K562 (cell line): ENCODE measurements at regions not wholly inside any gene's neighbourhood (a gene's known extent, or its start where the extent isn't known, plus 50 kb on each side); places are given as distances from the start of the nearest gene placed in this dataset.

Source experiments
- CTCF ChIP-seq, 3 experiments: IDR thresholded peaks in 2 of 3; conservative IDR thresholded peaks in 1 of 3; 2 replicates each; pipeline ENCODE4 v1.5.1; 2011 to 2012; ENCODE audit warnings: low read length in 3 of 3, mild to moderate bottlenecking in 3 of 3, control low read depth in 2 of 3, improper control_type of control experiment in 1 of 3, inconsistent platforms in 1 of 3, low read depth in 1 of 3, mixed read lengths in 1 of 3, moderate library complexity in 1 of 3; ENCODE audit not compliant: insufficient read depth in 2 of 3
- MEF2A ChIP-seq: IDR thresholded peaks from 2 replicates; pipeline ENCODE4 v1.6.1; 2011; ENCODE audit warnings: low read depth, mild to moderate bottlenecking, low read length, moderate library complexity; ENCODE audit not compliant: control insufficient read depth
- RNF2 ChIP-seq: sonication (generic); IDR thresholded peaks from 2 replicates; pipeline ENCODE4 v1.6.1; 2016
- SMC3 ChIP-seq: conservative IDR thresholded peaks from 2 replicates; pipeline ENCODE4 v1.6.1; 2011; ENCODE audit warnings: low read depth, low read length, improper control_type of control experiment; ENCODE audit not compliant: insufficient read depth
- ZBTB11 ChIP-seq, 3 experiments: fragments of 200-800 bp in 1 of 3; fragments of 250-450 bp in 1 of 3; fragments of 450-650 bp in 1 of 3; sonication (Bioruptor Pico) in 1 of 3; sonication (Bioruptor generic) in 1 of 3; formaldehyde crosslinking in 1 of 3; IDR thresholded peaks; 2 replicates each; pipeline versions ENCODE4 v1.6.1 to v1.8.0; 2016 to 2022; ENCODE audit warnings: mild to moderate bottlenecking in 2 of 3, missing genetic modification characterization in 2 of 3, missing compliant biosample characterization in 1 of 3, moderate library complexity in 1 of 3

- no peak for TF ChIP-seq RNF2
- TF ChIP-seq CTCF (IDR thresholded peaks at IDR 0.05 in 2 of 3, conservative IDR thresholded peaks at IDR 0.05 in 1 of 3; ENCODE audit: insufficient read depth in 2 of 3, low read depth in 1 of 3, low read length in 3 of 3), result no peak
- no peak for TF ChIP-seq SMC3
- no peak for TF ChIP-seq ZBTB11 (CRISPR knock-in tag; IDR thresholded peaks at IDR 0.05)
- no peak for TF ChIP-seq MEF2A
Observed at GRCh38 chr1:101121975-101122374, 96.4 kb upstream of the DPH5 start.
